ENCODE measurements at regions not wholly inside any gene's neighbourhood (a gene's known extent, or its start where the extent isn't known, plus 50 kb on each side); places are given as distances from the start of the nearest gene placed in this dataset.

GRCh38 chr3:1477669-1478068 is 384.8 kb downstream of the CNTN6 start:
- TF ChIP-seq CTCF (IDR thresholded peaks at IDR 0.05) (no peak), ZFX (IDR thresholded peaks at IDR 0.05; ENCODE audit: borderline replicate concordance) (no peak)

Measured in 22Rv1 (cell line).